Loucy (cell line): ENCODE measurements at regions not wholly inside any gene's neighbourhood (a gene's known extent, or its start where the extent isn't known, plus 50 kb on each side); places are given as distances from the start of the nearest gene placed in this dataset.

ENCODE experiments used
- H2AFZ ChIP-seq: fragments of 200-600 bp; sonication (generic); 2 replicates; pipeline ENCODE4 v1.6.0; 2016; ENCODE audit warnings: antibody characterized with exemption, mild to moderate bottlenecking, low read length, moderate library complexity
- H3F3A ChIP-seq: fragments of 200-600 bp; 2 replicates; pipeline ENCODE4 v1.6.0; 2016; ENCODE audit warnings: antibody characterized with exemption, low read depth, mild to moderate bottlenecking
- H3K27me3 ChIP-seq: fragments of 200-600 bp; sonication (generic); 2 replicates; pipeline ENCODE4 v1.6.1; 2014; ENCODE audit warnings: low read length, mild to moderate bottlenecking; ENCODE audit not compliant: insufficient read depth, poor library complexity, severe bottlenecking
- H3K36me3 ChIP-seq: fragments of 200-600 bp; sonication (generic); 2 replicates; pipeline ENCODE4 v1.6.1; 2016; ENCODE audit warnings: low read length; ENCODE audit not compliant: insufficient read depth
- H3K4me1 ChIP-seq: fragments of 200-600 bp; sonication (generic); 2 replicates; pipeline ENCODE4 v1.5.1; 2014; ENCODE audit warnings: low read length, mild to moderate bottlenecking; ENCODE audit not compliant: insufficient read depth, poor library complexity, severe bottlenecking
- H3K4me2 ChIP-seq: fragments of 200-600 bp; sonication (generic); 2 replicates; pipeline ENCODE4 v1.6.0; 2014; ENCODE audit warnings: antibody characterized with exemption, low read length, low read depth, mild to moderate bottlenecking; ENCODE audit not compliant: poor library complexity, severe bottlenecking
- H3K4me3 ChIP-seq: fragments of 200-600 bp; sonication (generic); 2 replicates; pipeline ENCODE4 v1.5.1; 2014; ENCODE audit warnings: low read length, mild to moderate bottlenecking, mixed read lengths; ENCODE audit not compliant: poor library complexity, severe bottlenecking
- H3K79me2 ChIP-seq: fragments of 200-600 bp; sonication (generic); 2 replicates; pipeline ENCODE4 v1.6.1; 2014; ENCODE audit warnings: low read length; ENCODE audit not compliant: insufficient read depth
- H3K9ac ChIP-seq: fragments of 200-600 bp; sonication (generic); 2 replicates; pipeline ENCODE4 v1.6.0; 2014; ENCODE audit warnings: mild to moderate bottlenecking, low read depth, low read length, moderate library complexity; ENCODE audit not compliant: poor library complexity, severe bottlenecking
- H3K9me2 ChIP-seq: fragments of 200-600 bp; sonication (generic); replicated peaks from 2 replicates; pipeline ENCODE4 v1.6.1; 2016; ENCODE audit warnings: low read depth, low read length, mixed read lengths
- H3K9me3 ChIP-seq: fragments of 200-600 bp; sonication (generic); 2 replicates; pipeline ENCODE4 v1.6.1; 2014; ENCODE audit warnings: mild to moderate bottlenecking, antibody characterized with exemption, low read length, low read depth; ENCODE audit not compliant: insufficient read depth
- H4K20me1 ChIP-seq: fragments of 200-600 bp; sonication (generic); 2 replicates; pipeline ENCODE4 v1.6.0; 2014; ENCODE audit warnings: antibody characterized with exemption, low read length, mild to moderate bottlenecking; ENCODE audit not compliant: insufficient read depth, poor library complexity, severe bottlenecking
- CTCF ChIP-seq: fragments of 200-600 bp; sonication (generic); conservative IDR thresholded peaks from 2 replicates; pipeline ENCODE4 v1.5.1; 2014; ENCODE audit warnings: mild to moderate bottlenecking, antibody characterized with exemption, low read length
- EZH2phosphoT487 ChIP-seq: fragments of 200-600 bp; IDR thresholded peaks from 2 replicates; pipeline ENCODE4 v1.6.1; 2018; ENCODE audit warnings: antibody characterized with exemption, mild to moderate bottlenecking, moderate library complexity, borderline replicate concordance

DNA sequence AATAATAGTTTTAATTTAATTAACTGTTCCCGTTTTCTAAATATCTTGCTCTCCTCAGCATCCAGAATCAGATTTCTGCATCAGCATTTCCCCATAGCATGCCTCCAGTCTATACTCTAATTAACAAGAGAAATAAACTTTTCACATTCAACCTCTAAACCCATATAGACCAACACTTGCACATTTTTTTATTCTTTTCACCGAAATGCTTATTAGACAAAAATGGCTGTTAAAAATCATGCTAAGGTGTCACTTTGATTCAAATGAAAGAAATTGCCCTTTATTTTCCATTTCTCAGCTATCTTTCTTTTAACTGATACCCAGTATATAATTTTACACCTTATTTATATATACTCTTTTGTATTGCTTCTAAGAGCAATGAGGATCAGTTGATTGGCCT is 1107.1 kb upstream of the EPHA6 start:
- H3K36me3 ChIP-seq: no peaks in the 10 kb centered on the region
- no peak overlapping the region for H3K4me2 ChIP-seq
- no peaks in the 10 kb centered on the region for H3F3A ChIP-seq
- H4K20me1 ChIP-seq: no peaks in the 10 kb centered on the region
- H3K4me3 ChIP-seq: no peak overlapping the region
- no peaks in the 10 kb centered on the region for H3K9me2 ChIP-seq
- no peak overlapping the region for H3K9ac ChIP-seq
- no peak overlapping the region for H2AFZ ChIP-seq
- no peaks in the 10 kb centered on the region for H3K4me1 ChIP-seq
- H3K27me3 ChIP-seq: no peaks in the 10 kb centered on the region
- TF ChIP-seq CTCF: no peak
- no peak for TF ChIP-seq EZH2phosphoT487
- H3K79me2 ChIP-seq: no peaks in the 10 kb centered on the region
- no peaks in the 10 kb centered on the region for H3K9me3 ChIP-seq

GRCh38 chr3:95710684-95711083 is 1103.7 kb upstream of the EPHA6 start:
- Histone ChIP-seq H3K27me3 (no peaks in the 10 kb centered on the region), H3K4me2 (no peak overlapping the region), H3F3A (no peaks in the 10 kb centered on the region), H3K9me2 (no peaks in the 10 kb centered on the region), H3K79me2 (no peaks in the 10 kb centered on the region), H3K4me3 (no peak overlapping the region), H3K4me1 (no peaks in the 10 kb centered on the region), H3K9ac (no peak overlapping the region), H3K9me3 (no peaks in the 10 kb centered on the region), H2AFZ (no peak overlapping the region), H4K20me1 (no peaks in the 10 kb centered on the region), H3K36me3 (no peaks in the 10 kb centered on the region)
- TF ChIP-seq CTCF (no peak), EZH2phosphoT487 (no peak)

DNA sequence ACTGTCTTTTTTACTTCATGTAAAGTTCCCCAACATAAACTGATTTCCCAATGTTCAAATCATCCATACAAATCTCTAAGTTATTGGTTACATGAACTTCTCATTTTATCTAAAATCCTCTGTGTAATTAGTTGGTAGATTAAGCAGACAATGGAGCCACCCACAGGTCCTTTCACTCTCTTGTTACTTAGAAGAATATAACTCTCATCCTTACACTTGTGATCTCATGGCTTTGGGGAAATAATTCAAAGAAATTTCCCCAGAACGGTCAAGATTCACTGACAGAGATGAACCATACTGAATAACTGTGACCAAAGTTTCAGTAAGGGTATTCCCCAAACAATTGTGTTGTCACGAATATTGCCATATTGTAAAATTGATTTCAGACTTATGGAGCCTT is 1102.6 kb upstream of the EPHA6 start:
- Histone ChIP-seq H3K9ac (no peak overlapping the region), H3K4me3 (no peak overlapping the region), H3K9me3 (no peaks in the 10 kb centered on the region), H3K36me3 (no peaks in the 10 kb centered on the region), H3K4me1 (no peaks in the 10 kb centered on the region), H2AFZ (no peak overlapping the region), H3K4me2 (no peak overlapping the region), H3K9me2 (no peaks in the 10 kb centered on the region), H3F3A (no peaks in the 10 kb centered on the region), H4K20me1 (no peaks in the 10 kb centered on the region), H3K27me3 (no peaks in the 10 kb centered on the region), H3K79me2 (no peaks in the 10 kb centered on the region)
- TF ChIP-seq EZH2phosphoT487 (no peak), CTCF (no peak)
